Esophagus muscularis mucosa (tissue), 3 donors: ENCODE measurements at regions not wholly inside any gene's neighbourhood (a gene's known extent, or its start where the extent isn't known, plus 50 kb on each side); places are given as distances from the start of the nearest gene placed in this dataset.

Experiments used
- POLR2A ChIP-seq: fragments of 450-650 bp; IDR thresholded peaks from one replicate; pipeline ENCODE4 v1.6.1; 2017; ENCODE audit warnings: antibody characterized with exemption, moderate library complexity, mild to moderate bottlenecking, low read depth
- POLR2AphosphoS5 ChIP-seq, 2 donors: sonication (generic); formaldehyde crosslinking; IDR thresholded peaks; one replicate each; pipeline ENCODE4 v1.6.1; 2017; ENCODE audit warnings: antibody characterized with exemption in 2 of 2
- TF ChIP-seq, protein P1 (sequence below), 3 experiments: fragments of 200-600 bp in 2 of 3; fragments of 450-650 bp in 1 of 3; sonication (generic) in 2 of 3; IDR thresholded peaks; one replicate each; pipeline ENCODE4 v1.5.1; 2017 to 2019; ENCODE audit warnings: antibody characterized with exemption in 3 of 3, mild to moderate bottlenecking in 2 of 3, moderate library complexity in 1 of 3

DNA sequence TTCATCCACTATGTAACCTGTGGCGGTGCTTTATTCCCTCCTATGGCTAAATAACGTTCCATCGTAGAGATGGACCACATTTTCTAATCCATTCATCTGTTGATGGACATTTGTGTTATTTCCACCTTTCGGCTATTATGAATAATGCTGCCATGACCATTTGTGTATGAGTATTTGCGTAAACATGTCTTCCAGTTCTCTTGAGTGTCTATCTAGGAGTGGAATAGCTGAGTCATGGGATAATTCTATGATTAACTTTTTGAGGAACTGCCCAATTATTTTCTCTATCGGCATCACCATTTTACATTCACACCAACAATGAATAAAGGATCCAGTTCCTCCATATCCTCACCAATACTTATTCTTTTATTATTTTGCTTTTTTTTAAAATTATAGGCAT, 261.9 kb upstream of the SFSWAP start:
- TF ChIP-seq, protein P1, sequence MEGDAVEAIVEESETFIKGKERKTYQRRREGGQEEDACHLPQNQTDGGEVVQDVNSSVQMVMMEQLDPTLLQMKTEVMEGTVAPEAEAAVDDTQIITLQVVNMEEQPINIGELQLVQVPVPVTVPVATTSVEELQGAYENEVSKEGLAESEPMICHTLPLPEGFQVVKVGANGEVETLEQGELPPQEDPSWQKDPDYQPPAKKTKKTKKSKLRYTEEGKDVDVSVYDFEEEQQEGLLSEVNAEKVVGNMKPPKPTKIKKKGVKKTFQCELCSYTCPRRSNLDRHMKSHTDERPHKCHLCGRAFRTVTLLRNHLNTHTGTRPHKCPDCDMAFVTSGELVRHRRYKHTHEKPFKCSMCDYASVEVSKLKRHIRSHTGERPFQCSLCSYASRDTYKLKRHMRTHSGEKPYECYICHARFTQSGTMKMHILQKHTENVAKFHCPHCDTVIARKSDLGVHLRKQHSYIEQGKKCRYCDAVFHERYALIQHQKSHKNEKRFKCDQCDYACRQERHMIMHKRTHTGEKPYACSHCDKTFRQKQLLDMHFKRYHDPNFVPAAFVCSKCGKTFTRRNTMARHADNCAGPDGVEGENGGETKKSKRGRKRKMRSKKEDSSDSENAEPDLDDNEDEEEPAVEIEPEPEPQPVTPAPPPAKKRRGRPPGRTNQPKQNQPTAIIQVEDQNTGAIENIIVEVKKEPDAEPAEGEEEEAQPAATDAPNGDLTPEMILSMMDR (IDR thresholded peaks at IDR 0.05): no peak
- TF ChIP-seq POLR2AphosphoS5 (IDR thresholded peaks at IDR 0.05) (no peak), POLR2A (no peak)
